ENCODE measurements at regions not wholly inside any gene's neighbourhood (a gene's known extent, or its start where the extent isn't known, plus 50 kb on each side); places are given as distances from the start of the nearest gene placed in this dataset.

DNA sequence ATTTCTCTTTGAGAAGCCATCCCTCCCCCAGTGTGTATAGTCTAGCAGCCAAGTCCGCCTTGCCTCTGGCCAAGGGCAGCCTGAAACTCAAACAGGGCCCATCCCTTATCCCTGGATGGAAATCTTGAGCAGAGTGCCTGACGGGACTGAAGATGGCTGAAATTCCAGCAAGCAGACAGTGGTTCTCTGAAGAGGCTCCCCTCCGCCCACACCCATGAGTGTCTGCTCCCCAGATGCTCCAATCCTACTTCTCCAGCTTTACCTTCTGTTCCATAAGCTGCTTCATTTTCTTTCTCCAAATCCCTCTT is 396.2 kb downstream of the NUAK1 start:
- no peak overlapping the region for H3K4me3 ChIP-seq (ENCODE audit: extremely low read depth, insufficient read depth, low read length, poor library complexity, severe bottlenecking)
- no peaks in the 10 kb centered on the region for H3K9me3 ChIP-seq (ENCODE audit: control insufficient read depth, low read length)
- peaks cover 6% of the 10 kb centered on the region for H3K4me1 ChIP-seq (ENCODE audit: control insufficient read depth, insufficient read depth, low read length, poor library complexity, severe bottlenecking)
- H3K27ac ChIP-seq (ENCODE audit: low read depth, low read length, severe bottlenecking): no peak overlapping the region
- no peaks in the 10 kb centered on the region for H3K36me3 ChIP-seq (ENCODE audit: control insufficient read depth, insufficient read depth, low read length)
- 91 to 96% methylated on average over 3 of the region's 3 CpGs for WGBS, 2 experiments (ENCODE audit: insufficient coverage in 2 of 2)

DNA sequence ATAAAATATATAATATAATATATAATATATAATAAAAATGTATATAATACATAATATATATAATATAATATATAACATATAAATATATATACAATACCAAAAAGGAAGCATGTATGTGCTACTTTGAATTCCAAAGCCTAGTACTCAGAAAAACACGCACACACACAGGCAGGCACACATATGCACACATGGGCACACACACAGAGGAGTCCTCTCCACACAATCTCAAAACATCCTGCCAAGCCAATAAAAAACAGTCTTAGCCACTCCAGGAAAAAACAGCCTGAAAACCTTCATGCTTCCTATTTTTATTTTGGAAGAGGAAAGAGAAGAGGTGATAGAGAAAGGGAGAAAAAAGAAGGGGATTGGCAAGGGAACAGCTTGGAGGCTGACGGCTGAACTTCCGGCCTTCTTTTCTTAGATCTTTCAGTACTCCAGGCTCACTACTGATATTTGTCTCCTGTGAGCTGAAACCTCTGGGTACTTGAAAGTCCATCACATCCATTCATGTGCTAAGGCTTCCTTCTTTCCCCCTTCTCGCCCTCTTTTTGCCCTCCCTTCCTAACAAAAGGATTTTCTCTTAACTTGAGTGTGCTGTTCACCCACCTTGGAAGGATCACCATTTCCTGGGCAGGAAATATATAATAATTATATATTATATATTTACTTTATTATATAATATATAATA is 394.2 kb downstream of the NUAK1 start:
- Histone ChIP-seq H3K27ac (ENCODE audit: low read depth, low read length, severe bottlenecking) (no peak overlapping the region), H3K9me3 (ENCODE audit: control insufficient read depth, low read length) (no peaks in the 10 kb centered on the region), H3K4me3 (ENCODE audit: extremely low read depth, insufficient read depth, low read length, poor library complexity, severe bottlenecking) (no peak overlapping the region), H3K36me3 (ENCODE audit: control insufficient read depth, insufficient read depth, low read length) (no peaks in the 10 kb centered on the region), H3K4me1 (ENCODE audit: control insufficient read depth, insufficient read depth, low read length, poor library complexity, severe bottlenecking) (peaks cover 6% of the 10 kb centered on the region)
- 60 to 100% methylated on average over 1 to 3 of the region's 4 CpGs for WGBS, 2 experiments (ENCODE audit: insufficient coverage in 2 of 2)

DNA sequence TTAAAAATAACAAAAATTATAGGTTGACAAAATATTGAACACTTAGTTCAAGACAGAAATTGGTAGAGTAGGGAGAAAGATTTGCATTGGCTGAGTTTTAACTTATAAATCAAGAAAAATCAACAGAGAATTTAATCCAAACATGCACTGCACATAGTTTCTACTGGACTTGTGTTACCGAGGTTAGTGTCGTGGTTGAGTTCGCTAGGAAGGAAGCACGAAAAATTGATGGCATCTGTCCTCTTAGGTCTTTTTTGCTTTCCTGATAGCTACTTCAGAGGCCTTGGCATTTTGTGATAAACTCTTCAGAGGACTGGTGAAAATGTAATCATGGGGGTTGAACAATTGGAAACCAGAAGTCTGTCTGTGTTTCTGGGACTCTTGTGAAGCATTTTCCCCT is 392.9 kb downstream of the NUAK1 start:
- 93 to 98% methylated on average over 4 of the region's 4 CpGs for WGBS, 2 experiments (ENCODE audit: insufficient coverage in 2 of 2)
- H3K9me3 ChIP-seq (ENCODE audit: control insufficient read depth, low read length): no peaks in the 10 kb centered on the region
- H3K27ac ChIP-seq (ENCODE audit: low read depth, low read length, severe bottlenecking): no peak overlapping the region
- H3K4me3 ChIP-seq (ENCODE audit: extremely low read depth, insufficient read depth, low read length, poor library complexity, severe bottlenecking): no peak overlapping the region
- no peaks in the 10 kb centered on the region for H3K36me3 ChIP-seq (ENCODE audit: control insufficient read depth, insufficient read depth, low read length)
- peaks cover 6% of the 10 kb centered on the region for H3K4me1 ChIP-seq (ENCODE audit: control insufficient read depth, insufficient read depth, low read length, poor library complexity, severe bottlenecking)

DNA sequence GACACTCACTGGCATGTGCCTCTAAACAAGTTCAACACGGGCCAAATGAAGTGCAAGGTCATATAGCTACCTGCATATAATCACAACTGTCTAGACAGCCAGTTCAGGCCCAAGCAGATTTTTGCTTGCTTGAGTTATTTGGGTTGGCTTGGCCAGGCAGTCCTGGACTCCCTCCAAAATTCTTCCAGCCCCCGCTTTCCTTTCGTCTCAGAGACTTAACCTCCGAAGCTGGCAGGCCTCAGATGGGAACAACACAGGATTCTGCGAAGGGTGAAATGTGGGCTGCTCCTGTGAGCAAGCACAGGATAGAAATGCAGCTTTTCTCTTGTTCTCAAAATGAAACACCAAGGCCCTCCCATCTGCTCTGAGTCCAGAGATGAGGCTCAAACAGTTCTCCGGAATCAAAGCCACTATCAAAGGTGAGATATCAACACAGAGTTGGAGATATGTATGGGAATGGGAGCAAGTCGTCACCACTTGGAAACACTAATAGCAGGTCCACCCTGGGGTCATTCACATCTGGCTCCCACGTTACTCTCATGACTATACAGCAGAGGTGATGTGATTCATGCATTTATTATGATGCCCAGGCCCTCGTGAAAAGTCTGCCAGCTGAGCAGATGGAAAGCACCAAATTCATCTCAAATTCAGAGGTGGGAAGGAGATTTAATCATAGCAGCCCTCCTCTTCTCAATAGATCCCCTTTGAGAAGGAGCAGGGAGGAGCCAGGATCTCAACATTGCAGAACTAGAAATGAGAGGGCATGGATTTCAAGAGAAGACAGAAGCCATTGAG is 389.8 kb downstream of the NUAK1 start:
- 82 to 95% methylated on average over 4 to 6 of the region's 9 CpGs for WGBS, 2 experiments (ENCODE audit: insufficient coverage in 2 of 2)
- H3K27ac ChIP-seq (ENCODE audit: low read depth, low read length, severe bottlenecking): no peak overlapping the region

DNA sequence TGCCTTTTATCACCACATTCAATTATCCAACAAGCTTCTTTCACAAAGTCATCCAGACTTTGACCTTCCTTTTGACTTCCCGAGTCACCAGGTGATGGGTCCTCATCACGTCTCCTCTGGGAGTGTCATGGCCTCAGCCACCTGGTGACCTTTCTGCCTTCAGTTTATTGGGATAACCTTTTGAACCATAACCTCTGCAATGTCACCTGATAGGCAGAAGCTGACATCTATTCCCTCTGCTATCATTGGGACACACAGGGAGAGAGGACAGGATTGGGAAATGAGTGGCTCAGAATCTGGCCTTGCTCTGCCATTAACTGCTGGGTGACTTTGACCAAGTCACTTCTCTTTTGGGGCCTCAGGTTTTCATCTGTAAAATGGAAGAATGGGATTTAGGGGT is 388.7 kb downstream of the NUAK1 start:
- H3K27ac ChIP-seq (ENCODE audit: low read depth, low read length, severe bottlenecking): no peak overlapping the region
- no peaks in the 10 kb centered on the region for H3K36me3 ChIP-seq (ENCODE audit: control insufficient read depth, insufficient read depth, low read length)
- no peak overlapping the region for H3K4me3 ChIP-seq (ENCODE audit: extremely low read depth, insufficient read depth, low read length, poor library complexity, severe bottlenecking)
- no peaks in the 10 kb centered on the region for H3K4me1 ChIP-seq (ENCODE audit: control insufficient read depth, insufficient read depth, low read length, poor library complexity, severe bottlenecking)
- no peaks in the 10 kb centered on the region for H3K9me3 ChIP-seq (ENCODE audit: control insufficient read depth, low read length)
- 88 to 100% methylated on average over 2 of the region's 2 CpGs for whole genome bisulfite sequencing, 2 experiments (ENCODE audit: insufficient coverage in 2 of 2)

More for the DNA sequence above, 389.8 kb downstream of the NUAK1 start:
- H3K4me3 ChIP-seq (ENCODE audit: extremely low read depth, insufficient read depth, low read length, poor library complexity, severe bottlenecking): no peak overlapping the region
- H3K4me1 ChIP-seq (ENCODE audit: control insufficient read depth, insufficient read depth, low read length, poor library complexity, severe bottlenecking): no peaks in the 10 kb centered on the region
- no peaks in the 10 kb centered on the region for H3K36me3 ChIP-seq (ENCODE audit: control insufficient read depth, insufficient read depth, low read length)
- H3K9me3 ChIP-seq (ENCODE audit: control insufficient read depth, low read length): no peaks in the 10 kb centered on the region

DNA sequence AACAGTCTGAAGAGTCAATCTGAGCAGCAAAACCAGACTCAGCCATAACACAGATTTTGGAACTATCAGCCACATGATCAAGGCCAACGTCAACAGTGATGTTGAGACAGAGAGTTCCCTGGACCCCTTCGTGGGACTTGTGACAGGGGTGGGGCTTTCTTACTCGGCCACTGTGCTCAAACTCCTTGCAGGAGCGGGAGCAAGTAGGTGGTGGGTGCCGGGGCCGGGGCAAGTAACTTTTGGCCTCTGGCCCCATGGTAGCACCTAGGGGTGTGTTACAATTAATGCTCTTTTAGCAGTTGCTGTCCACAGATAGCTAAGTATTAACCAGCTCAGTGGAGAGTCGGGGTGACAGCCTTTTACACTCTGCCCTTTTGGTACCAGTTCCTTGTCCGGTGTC is 384.4 kb downstream of the NUAK1 start:
- no peaks in the 10 kb centered on the region for H3K9me3 ChIP-seq (ENCODE audit: control insufficient read depth, low read length)
- no peak overlapping the region for H3K4me3 ChIP-seq (ENCODE audit: extremely low read depth, insufficient read depth, low read length, poor library complexity, severe bottlenecking)
- H3K4me1 ChIP-seq (ENCODE audit: control insufficient read depth, insufficient read depth, low read length, poor library complexity, severe bottlenecking): no peaks in the 10 kb centered on the region
- 92 to 100% methylated on average over 2 to 8 of the region's 8 CpGs for WGBS, 2 experiments (ENCODE audit: insufficient coverage in 2 of 2)
- H3K27ac ChIP-seq (ENCODE audit: low read depth, low read length, severe bottlenecking): no peak overlapping the region
- no peaks in the 10 kb centered on the region for H3K36me3 ChIP-seq (ENCODE audit: control insufficient read depth, insufficient read depth, low read length)

DNA sequence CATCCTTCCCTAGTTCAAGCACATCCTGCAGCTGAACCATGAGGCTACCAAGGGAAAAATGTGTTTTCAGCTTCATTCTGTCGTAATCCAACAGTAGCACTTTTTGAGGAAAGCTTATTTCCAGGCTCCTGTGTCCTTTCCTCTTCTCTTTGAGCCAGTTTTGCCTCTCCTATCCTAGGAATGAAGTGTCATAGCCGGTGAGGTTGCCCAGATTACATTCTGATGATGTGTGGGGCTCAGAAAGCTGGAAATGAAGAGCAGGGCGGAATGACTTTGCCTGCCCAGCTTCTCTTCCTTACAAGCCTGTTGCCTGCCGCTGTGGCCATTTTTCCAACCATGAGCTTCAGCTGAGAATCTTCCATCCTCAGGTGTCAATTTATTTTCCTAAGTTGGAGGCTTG is 381.8 kb downstream of the NUAK1 start:
- WGBS, 2 experiments (ENCODE audit: insufficient coverage in 2 of 2): 93 to 100% methylated on average over 1 to 3 of the region's 4 CpGs
- no peaks in the 10 kb centered on the region for H3K4me1 ChIP-seq (ENCODE audit: control insufficient read depth, insufficient read depth, low read length, poor library complexity, severe bottlenecking)
- H3K27ac ChIP-seq (ENCODE audit: low read depth, low read length, severe bottlenecking): no peak overlapping the region
- no peaks in the 10 kb centered on the region for H3K9me3 ChIP-seq (ENCODE audit: control insufficient read depth, low read length)
- H3K36me3 ChIP-seq (ENCODE audit: control insufficient read depth, insufficient read depth, low read length): no peaks in the 10 kb centered on the region
- H3K4me3 ChIP-seq (ENCODE audit: extremely low read depth, insufficient read depth, low read length, poor library complexity, severe bottlenecking): no peak overlapping the region

DNA sequence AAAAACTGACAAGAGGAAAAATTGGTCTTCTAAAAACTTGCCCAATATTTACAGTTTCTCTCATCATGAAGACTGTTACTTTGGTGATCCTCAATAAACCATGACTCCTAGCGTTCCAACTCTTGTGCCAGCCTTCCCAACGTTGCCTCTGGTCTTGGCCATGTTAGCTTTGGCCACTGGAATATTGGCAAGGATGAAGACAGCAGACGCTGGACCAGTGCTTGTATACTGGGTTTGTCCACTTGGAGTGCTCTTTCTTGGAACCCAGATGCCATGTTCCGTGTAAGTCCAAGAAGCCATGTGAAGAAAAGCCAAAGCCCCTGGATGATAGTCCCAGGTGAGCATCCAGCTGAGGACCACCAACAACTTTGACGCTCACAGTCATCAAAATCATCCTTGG is 379.6 kb downstream of the NUAK1 start:
- no peak overlapping the region for H3K27ac ChIP-seq (ENCODE audit: low read depth, low read length, severe bottlenecking)
- H3K9me3 ChIP-seq (ENCODE audit: control insufficient read depth, low read length): no peaks in the 10 kb centered on the region
- 86 to 95% methylated on average over 3 to 4 of the region's 5 CpGs for WGBS, 2 experiments (ENCODE audit: insufficient coverage in 2 of 2)
- no peaks in the 10 kb centered on the region for H3K36me3 ChIP-seq (ENCODE audit: control insufficient read depth, insufficient read depth, low read length)
- H3K4me3 ChIP-seq (ENCODE audit: extremely low read depth, insufficient read depth, low read length, poor library complexity, severe bottlenecking): no peak overlapping the region
- H3K4me1 ChIP-seq (ENCODE audit: control insufficient read depth, insufficient read depth, low read length, poor library complexity, severe bottlenecking): no peaks in the 10 kb centered on the region

DNA sequence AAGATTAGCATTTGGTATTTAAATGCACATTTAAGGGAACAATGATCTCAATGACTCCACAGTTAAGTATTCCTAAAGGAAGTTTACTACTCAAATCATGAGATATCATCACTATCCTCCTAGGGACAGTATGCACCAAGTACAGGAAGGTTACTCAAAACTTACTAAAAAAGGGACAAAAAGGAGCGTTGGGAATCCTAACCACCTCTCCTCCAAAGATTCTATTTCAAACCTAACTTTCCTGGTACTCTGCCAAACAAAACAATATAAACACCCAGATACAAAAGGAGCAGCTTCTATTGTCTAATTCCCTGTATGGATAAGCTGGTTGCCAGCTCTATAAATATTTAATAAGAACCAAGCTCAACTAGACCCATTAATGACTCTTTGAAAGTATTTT is 377.7 kb downstream of the NUAK1 start:
- Histone ChIP-seq H3K4me3 (ENCODE audit: extremely low read depth, insufficient read depth, low read length, poor library complexity, severe bottlenecking) (no peak overlapping the region), H3K36me3 (ENCODE audit: control insufficient read depth, insufficient read depth, low read length) (no peaks in the 10 kb centered on the region), H3K4me1 (ENCODE audit: control insufficient read depth, insufficient read depth, low read length, poor library complexity, severe bottlenecking) (no peaks in the 10 kb centered on the region), H3K9me3 (ENCODE audit: control insufficient read depth, low read length) (no peaks in the 10 kb centered on the region), H3K27ac (ENCODE audit: low read depth, low read length, severe bottlenecking) (no peak overlapping the region)
- WGBS, 2 experiments (ENCODE audit: insufficient coverage in 2 of 2): 83% methylated on average over 1 of the region's 1 CpG; no CpG with 5 or more reads in 1 of the 2 experiments

DNA sequence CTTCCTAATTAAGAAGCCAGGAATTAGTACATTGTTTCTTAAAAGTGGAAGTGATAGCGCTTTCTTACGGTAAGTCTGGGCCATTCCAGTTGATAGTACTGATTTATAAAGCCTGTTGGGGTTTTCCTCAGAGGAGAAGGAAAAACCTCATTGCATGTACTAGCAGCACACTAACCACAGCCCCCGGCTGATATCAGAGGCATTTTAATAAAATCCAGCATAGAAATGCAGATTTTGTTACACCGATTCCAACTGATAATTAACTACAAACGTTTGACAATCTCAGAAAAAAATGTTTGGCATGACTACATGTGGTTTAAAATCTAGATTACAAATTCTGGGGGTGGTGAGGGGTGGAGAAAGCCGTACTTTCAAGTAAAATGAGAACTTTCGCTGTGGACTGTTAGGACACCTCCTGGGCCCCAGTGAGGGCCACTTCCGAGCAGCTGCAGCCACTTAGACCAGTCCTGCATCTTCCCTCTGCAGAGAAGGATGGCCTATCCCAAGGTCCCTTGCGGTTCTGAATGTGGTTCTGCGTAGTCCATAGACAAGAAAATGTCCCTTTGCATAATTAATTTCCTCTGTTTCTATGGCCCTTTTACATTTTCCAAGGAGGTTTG is 374.4 kb downstream of the NUAK1 start:
- Histone ChIP-seq H3K4me3 (ENCODE audit: extremely low read depth, insufficient read depth, low read length, poor library complexity, severe bottlenecking) (no peak overlapping the region), H3K36me3 (ENCODE audit: control insufficient read depth, insufficient read depth, low read length) (no peaks in the 10 kb centered on the region), H3K4me1 (ENCODE audit: control insufficient read depth, insufficient read depth, low read length, poor library complexity, severe bottlenecking) (no peaks in the 10 kb centered on the region), H3K9me3 (ENCODE audit: control insufficient read depth, low read length) (no peaks in the 10 kb centered on the region), H3K27ac (ENCODE audit: low read depth, low read length, severe bottlenecking) (no peak overlapping the region)
- 74 to 76% methylated on average over 5 of the region's 10 CpGs for WGBS, 2 experiments (ENCODE audit: insufficient coverage in 2 of 2)

All from mesodermal cell (in vitro differentiated cells).